Keratinocyte (primary cell): ENCODE measurements at regions not wholly inside any gene's neighbourhood (a gene's known extent, or its start where the extent isn't known, plus 50 kb on each side); places are given as distances from the start of the nearest gene placed in this dataset.

Source experiments
- CTCF ChIP-seq, 3 experiments: IDR thresholded peaks in 1 of 3; conservative IDR thresholded peaks in 1 of 3; optimal IDR thresholded peaks in 1 of 3; 2 replicates in 2 of 3; 3 replicates in 1 of 3; pipeline versions ENCODE3 to v1.5.1; 2011; ENCODE audit warnings: low read length in 3 of 3, mild to moderate bottlenecking in 3 of 3, moderate library complexity in 2 of 3, control low read depth in 1 of 3, inconsistent platforms in 1 of 3; ENCODE audit not compliant: insufficient read depth in 2 of 3; ENCODE audit errors: extremely low read depth in 1 of 3
- EZH2 ChIP-seq: IDR thresholded peaks from one replicate; pipeline ENCODE4 v1.6.1; 2012; ENCODE audit warnings: inconsistent platforms, mild to moderate bottlenecking, low read length, moderate library complexity

DNA sequence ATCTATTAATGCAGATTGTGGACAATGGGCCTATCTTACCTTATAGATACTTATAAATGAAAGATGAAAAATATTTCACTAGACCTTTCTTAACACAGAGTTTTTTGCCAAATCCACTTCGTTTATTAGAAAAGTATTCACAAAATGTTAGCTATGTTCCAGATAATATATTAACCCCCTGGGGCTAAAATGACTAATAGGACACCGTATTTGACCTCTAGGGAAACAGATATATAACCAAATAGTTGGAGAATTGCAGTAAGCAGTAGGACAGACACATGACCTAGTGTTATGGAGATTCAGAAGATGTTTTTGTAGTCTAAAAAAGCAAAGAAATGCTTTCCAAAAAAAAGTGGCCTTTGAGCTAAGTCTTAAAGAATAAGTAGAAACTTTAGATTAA, 106.9 kb downstream of the SEC16B start:
- TF ChIP-seq CTCF (optimal IDR thresholded peaks at IDR 0.05 in 1 of 3, IDR thresholded peaks at IDR 0.05 in 1 of 3, conservative IDR thresholded peaks at IDR 0.05 in 1 of 3; ENCODE audit: extremely low read depth in 1 of 3, insufficient read depth in 2 of 3, low read length in 3 of 3) (no peak), EZH2 (no peak)
